ENCODE measurements at regions not wholly inside any gene's neighbourhood (a gene's known extent, or its start where the extent isn't known, plus 50 kb on each side); places are given as distances from the start of the nearest gene placed in this dataset.
"Not testable (repeated sequence)": the region's sequence is repeated elsewhere in the genome, so short reads cannot be mapped to it uniquely, and the experiment has no call there.

- TF ChIP-seq POLR2A (IDR thresholded peaks at IDR 0.05) = no peak
- TF ChIP-seq CTCF (IDR thresholded peaks at IDR 0.05) = no peak
- TF ChIP-seq POLR2AphosphoS5 (IDR thresholded peaks at IDR 0.05) = no peak
- Histone ChIP-seq H3K4me1 (replicated peaks) (no peaks in the 10 kb centered on the region), H3K4me3 (no peak overlapping the region), H3K27me3 (replicated peaks; ENCODE audit: insufficient read depth) (no peaks in the 10 kb centered on the region), H3K27ac (no peak overlapping the region), H3K9me3 (no peaks in the 10 kb centered on the region), H3K36me3 (no peaks in the 10 kb centered on the region)
- DNase-seq (ENCODE audit: low spot score) = no peak
- 72% methylated on average over 1 of the region's 1 CpG for WGBS
- intact Hi-C loops (cut with DNase I) = no loop called here
Observed at GRCh38 chr2:56831780-56832179, 648.0 kb downstream of the CCDC85A start.

GRCh38 chr2:56834686-56835085 is 650.9 kb downstream of the CCDC85A start:
- no peak for DNase-seq (ENCODE audit: low spot score)
- TF ChIP-seq POLR2AphosphoS5 (IDR thresholded peaks at IDR 0.05) = no peak
- TF ChIP-seq CTCF (IDR thresholded peaks at IDR 0.05) = no peak
- no peak for TF ChIP-seq POLR2A (IDR thresholded peaks at IDR 0.05)
- Histone ChIP-seq H3K27ac (no peak overlapping the region), H3K4me1 (replicated peaks) (no peaks in the 10 kb centered on the region), H3K4me3 (no peak overlapping the region), H3K36me3 (no peaks in the 10 kb centered on the region), H3K27me3 (replicated peaks; ENCODE audit: insufficient read depth) (no peaks in the 10 kb centered on the region), H3K9me3 (no peaks in the 10 kb centered on the region)
- WGBS = 48% methylated on average over 5 of the region's 5 CpGs
- intact Hi-C loops (cut with DNase I) = no loop called here

GRCh38 chr2:56840009-56840408 is 656.2 kb downstream of the CCDC85A start:
- H3K36me3 ChIP-seq; H3K9me3 ChIP-seq; H3K4me1 ChIP-seq (replicated peaks); H3K27me3 ChIP-seq (replicated peaks; ENCODE audit: insufficient read depth); intact Hi-C loops (cut with DNase I); H3K4me3 ChIP-seq; H3K27ac ChIP-seq; DNase-seq (ENCODE audit: low spot score): not testable (repeated sequence)

- DNase-seq (ENCODE audit: low spot score) = no peak
- H3K36me3 ChIP-seq = no peaks in the 10 kb centered on the region
- no peaks in the 10 kb centered on the region for H3K27me3 ChIP-seq (replicated peaks; ENCODE audit: insufficient read depth)
- no peak overlapping the region for H3K4me3 ChIP-seq
- no peak for TF ChIP-seq CTCF (IDR thresholded peaks at IDR 0.05)
- H3K4me1 ChIP-seq (replicated peaks) = no peaks in the 10 kb centered on the region
- intact Hi-C loops (cut with DNase I) = no loop called here
- no peak overlapping the region for H3K27ac ChIP-seq
- no peaks in the 10 kb centered on the region for H3K9me3 ChIP-seq
Observed at GRCh38 chr2:56860991-56861390, 677.2 kb downstream of the CCDC85A start.

- H3K36me3 ChIP-seq = no peaks in the 10 kb centered on the region
- WGBS = 86% methylated on average over 1 of the region's 1 CpG
Observed at GRCh38 chr2:56871644-56872043, 687.9 kb downstream of the CCDC85A start.

More at GRCh38 chr2:56871644-56872043, 687.9 kb downstream of the CCDC85A start:
- Histone ChIP-seq H3K4me1 (replicated peaks) (no peaks in the 10 kb centered on the region), H3K27ac (no peak overlapping the region), H3K27me3 (replicated peaks; ENCODE audit: insufficient read depth) (no peaks in the 10 kb centered on the region), H3K9me3 (no peaks in the 10 kb centered on the region), H3K4me3 (no peak overlapping the region)
- TF ChIP-seq CTCF (IDR thresholded peaks at IDR 0.05) (no peak), POLR2A (IDR thresholded peaks at IDR 0.05) (no peak), POLR2AphosphoS5 (IDR thresholded peaks at IDR 0.05) (no peak)
- no peak for DNase-seq (ENCODE audit: low spot score)
- intact Hi-C loops (cut with DNase I) = no loop called here
